ENCODE measurements at regions not wholly inside any gene's neighbourhood (a gene's known extent, or its start where the extent isn't known, plus 50 kb on each side); places are given as distances from the start of the nearest gene placed in this dataset.

DNA sequence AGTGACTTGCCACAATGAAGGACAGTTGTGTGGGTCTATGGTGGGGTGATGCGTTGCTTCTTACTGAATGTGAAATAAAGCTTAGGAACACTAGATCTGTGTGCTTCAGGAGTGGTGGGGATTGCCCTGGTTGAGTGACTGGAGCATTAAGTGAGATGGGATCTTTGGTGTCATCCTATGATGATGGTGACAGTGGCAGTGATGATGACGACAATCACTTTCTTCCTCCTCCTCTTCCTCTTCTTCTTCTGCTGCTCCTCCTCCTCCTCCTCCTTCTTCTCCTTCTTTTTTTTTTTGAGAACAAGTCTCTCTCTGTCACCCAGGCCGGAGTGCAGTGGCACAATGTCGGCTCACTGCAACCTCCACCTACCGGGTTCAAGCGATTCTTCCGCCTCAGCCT, 396.8 kb downstream of the SEC14L1 start:
- Histone ChIP-seq H3K9me3 (ENCODE audit: control insufficient read depth in 5 of 5, low read length in 5 of 5) (peaks cover 0 to 4% (median 0%) of the 10 kb centered on the region in 5 donors), H3K9ac (ENCODE audit: low read length in 5 of 5) (no peak overlapping the region), H3K4me1 (ENCODE audit: control insufficient read depth in 5 of 5, insufficient read depth in 5 of 5, low read length in 5 of 5) (peaks cover 0 to under 1% (median 0%) of the 10 kb centered on the region in 5 donors), H3K4me3 (ENCODE audit: low read depth in 1 of 5, low read length in 5 of 5) (no peak overlapping the region), H3K27me3 (ENCODE audit: control insufficient read depth in 5 of 5, insufficient read depth in 4 of 5, low read length in 5 of 5) (peaks cover 6 to 22% (median 14%) of the 10 kb centered on the region in 5 donors), H3K27ac (ENCODE audit: low read depth, low read length) (no peak overlapping the region), H3K36me3 (ENCODE audit: control insufficient read depth in 5 of 5, insufficient read depth in 5 of 5, low read length in 5 of 5) (no peaks in the 10 kb centered on the region)

DNA sequence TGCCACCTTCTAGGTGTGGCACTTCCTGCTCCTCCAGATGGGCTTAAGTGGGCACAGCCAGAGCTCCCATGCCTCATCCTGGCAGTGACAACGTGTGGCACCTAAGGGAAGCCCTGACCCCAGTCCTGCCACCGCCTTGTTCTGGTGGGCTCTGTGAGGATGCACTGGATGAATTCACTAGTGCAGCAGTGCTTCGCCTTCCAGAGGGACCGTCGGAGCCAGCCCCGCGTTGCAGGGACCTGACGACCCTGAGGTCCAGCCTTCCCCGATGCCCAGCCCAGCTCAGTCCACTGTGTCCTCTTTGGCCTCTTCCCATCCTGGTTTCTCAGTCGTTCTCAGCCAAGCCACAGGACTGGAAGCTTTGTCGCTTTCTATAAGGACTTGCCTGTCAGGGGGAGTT, 399.8 kb downstream of the SEC14L1 start:
- H3K27ac ChIP-seq (ENCODE audit: low read depth, low read length): no peak overlapping the region

DNA sequence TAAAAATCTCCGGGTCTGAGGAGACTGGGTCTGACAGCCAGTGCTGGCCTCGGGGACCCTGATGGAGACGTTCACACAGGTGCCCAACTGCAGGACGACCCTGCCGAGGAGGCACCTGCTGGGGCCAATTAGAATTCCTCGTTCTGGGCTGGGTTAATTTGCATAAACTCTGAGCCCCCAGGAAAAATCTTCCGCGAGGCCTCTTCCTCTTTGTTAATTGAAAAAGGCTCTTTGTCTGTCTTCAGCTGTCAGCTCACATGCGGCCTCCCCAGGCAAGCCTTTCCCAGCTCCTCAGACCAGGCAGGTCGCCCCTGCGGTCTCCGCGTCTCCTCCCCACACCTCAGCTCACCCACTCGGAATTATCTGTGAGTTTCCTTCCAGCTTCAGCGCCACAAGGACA, 400.2 kb downstream of the SEC14L1 start:
- Histone ChIP-seq H3K4me1 (ENCODE audit: control insufficient read depth in 5 of 5, insufficient read depth in 5 of 5, low read length in 5 of 5) (peaks cover 0 to 2% (median 0%) of the 10 kb centered on the region in 5 donors), H3K36me3 (ENCODE audit: control insufficient read depth in 5 of 5, insufficient read depth in 5 of 5, low read length in 5 of 5) (no peaks in the 10 kb centered on the region), H3K4me3 (ENCODE audit: low read depth in 1 of 5, low read length in 5 of 5) (no peak overlapping the region), H3K9ac (ENCODE audit: low read length in 5 of 5) (no peak overlapping the region), H3K27me3 (ENCODE audit: control insufficient read depth in 5 of 5, insufficient read depth in 4 of 5, low read length in 5 of 5) (peaks cover 6 to 17% (median 14%) of the 10 kb centered on the region in 5 donors), H3K27ac (ENCODE audit: low read depth, low read length) (no peak overlapping the region), H3K9me3 (ENCODE audit: control insufficient read depth in 5 of 5, low read length in 5 of 5) (peaks cover 0 to 2% (median 0%) of the 10 kb centered on the region in 5 donors)

More for the DNA sequence above, 399.8 kb downstream of the SEC14L1 start:
- Histone ChIP-seq H3K9ac (ENCODE audit: low read length in 5 of 5) (no peak overlapping the region), H3K36me3 (ENCODE audit: control insufficient read depth in 5 of 5, insufficient read depth in 5 of 5, low read length in 5 of 5) (no peaks in the 10 kb centered on the region), H3K4me3 (ENCODE audit: low read depth in 1 of 5, low read length in 5 of 5) (no peak overlapping the region), H3K27me3 (ENCODE audit: control insufficient read depth in 5 of 5, insufficient read depth in 4 of 5, low read length in 5 of 5) (peaks cover 6 to 20% (median 14%) of the 10 kb centered on the region in 5 donors), H3K4me1 (ENCODE audit: control insufficient read depth in 5 of 5, insufficient read depth in 5 of 5, low read length in 5 of 5) (peaks cover 0 to 2% (median 0%) of the 10 kb centered on the region in 5 donors), H3K9me3 (ENCODE audit: control insufficient read depth in 5 of 5, low read length in 5 of 5) (no peaks in the 10 kb centered on the region)

DNA sequence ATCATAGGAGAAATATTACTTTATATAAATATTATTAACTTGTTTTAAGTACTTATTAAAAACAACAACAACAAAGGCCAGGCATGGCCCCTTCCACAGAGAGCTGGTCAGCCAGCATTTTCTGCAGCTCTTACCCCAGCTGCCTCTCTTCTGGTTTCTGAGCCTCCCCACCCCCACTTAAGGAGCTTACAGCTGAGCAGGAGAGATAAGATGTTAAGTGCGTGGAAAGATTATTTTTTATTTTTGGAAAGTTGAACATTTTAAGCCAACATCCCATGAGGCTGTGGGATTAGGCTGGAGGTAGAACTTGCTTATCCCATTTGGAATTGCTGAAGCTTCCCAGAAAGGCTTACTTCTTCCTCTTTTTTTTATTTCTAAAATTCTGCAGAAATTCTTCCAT, 401.2 kb downstream of the SEC14L1 start:
- H3K4me1 ChIP-seq (ENCODE audit: control insufficient read depth in 5 of 5, insufficient read depth in 5 of 5, low read length in 5 of 5): peaks cover 0 to 5% (median 0%) of the 10 kb centered on the region in 5 donors
- peaks cover 6 to 17% (median 14%) of the 10 kb centered on the region in 5 donors for H3K27me3 ChIP-seq (ENCODE audit: control insufficient read depth in 5 of 5, insufficient read depth in 4 of 5, low read length in 5 of 5)
- H3K27ac ChIP-seq (ENCODE audit: low read depth, low read length): no peak overlapping the region
- H3K9me3 ChIP-seq (ENCODE audit: control insufficient read depth in 5 of 5, low read length in 5 of 5): peaks cover 0 to 2% (median 0%) of the 10 kb centered on the region in 5 donors
- H3K36me3 ChIP-seq (ENCODE audit: control insufficient read depth in 5 of 5, insufficient read depth in 5 of 5, low read length in 5 of 5): no peaks in the 10 kb centered on the region
- no peak overlapping the region for H3K9ac ChIP-seq (ENCODE audit: low read length in 5 of 5)
- H3K4me3 ChIP-seq (ENCODE audit: low read depth in 1 of 5, low read length in 5 of 5): no peak overlapping the region

DNA sequence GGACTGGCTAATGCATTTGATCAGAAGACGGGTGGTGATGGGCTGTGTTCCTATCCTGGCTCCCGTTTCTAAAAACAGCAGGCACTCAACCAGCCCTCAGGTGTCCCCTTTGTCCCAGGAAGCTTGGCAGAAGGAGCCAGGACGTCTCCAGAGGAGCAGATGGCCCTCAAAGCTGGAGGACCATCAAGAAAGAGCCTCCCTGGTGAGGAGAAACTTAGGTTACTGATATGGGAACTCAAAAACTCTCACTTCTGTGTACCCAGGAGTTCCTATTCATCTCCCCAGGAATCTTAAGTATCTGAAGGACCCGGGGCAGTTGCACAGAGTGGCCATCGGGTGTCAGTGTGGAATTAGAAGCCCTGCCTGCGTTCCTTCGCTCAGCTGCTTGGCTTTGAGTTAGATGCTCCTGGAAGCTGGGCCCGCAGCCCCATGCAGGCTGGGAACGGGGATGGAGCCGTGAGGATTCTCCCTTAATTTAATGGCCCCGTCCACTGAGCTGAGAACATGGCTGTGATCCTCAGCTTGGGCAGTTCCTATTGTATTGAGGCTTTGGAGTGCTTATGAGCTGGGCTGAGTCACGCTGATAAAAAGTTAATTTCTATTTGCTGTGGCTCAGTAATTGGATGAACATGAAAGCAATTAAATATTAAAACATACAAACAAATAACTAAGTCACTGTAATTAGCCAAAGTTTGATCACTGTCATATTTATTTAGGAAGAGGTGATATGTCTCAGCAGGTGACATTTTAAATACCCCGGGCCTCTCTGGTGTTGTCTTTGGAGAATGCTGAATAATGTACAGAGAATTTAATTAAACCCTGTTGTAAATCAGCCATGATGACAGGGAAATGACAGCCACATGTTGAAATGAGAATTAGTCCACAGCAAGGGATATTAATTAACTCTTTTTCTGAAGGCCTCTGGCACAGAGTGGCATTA, 402.1 kb downstream of the SEC14L1 start:
- no peak overlapping the region for H3K9ac ChIP-seq (ENCODE audit: low read length in 5 of 5)
- no peaks in the 10 kb centered on the region for H3K36me3 ChIP-seq (ENCODE audit: control insufficient read depth in 5 of 5, insufficient read depth in 5 of 5, low read length in 5 of 5)
- H3K9me3 ChIP-seq (ENCODE audit: control insufficient read depth in 5 of 5, low read length in 5 of 5): peaks cover 0 to 2% (median 0%) of the 10 kb centered on the region in 5 donors
- H3K27ac ChIP-seq (ENCODE audit: low read depth, low read length): no peak overlapping the region
- H3K4me3 ChIP-seq (ENCODE audit: low read depth in 1 of 5, low read length in 5 of 5): no peak overlapping the region
- H3K27me3 ChIP-seq (ENCODE audit: control insufficient read depth in 5 of 5, insufficient read depth in 4 of 5, low read length in 5 of 5): peaks cover 3 to 17% (median 13%) of the 10 kb centered on the region in 5 donors
- peaks cover 0 to 7% (median 0%) of the 10 kb centered on the region in 5 donors for H3K4me1 ChIP-seq (ENCODE audit: control insufficient read depth in 5 of 5, insufficient read depth in 5 of 5, low read length in 5 of 5)

DNA sequence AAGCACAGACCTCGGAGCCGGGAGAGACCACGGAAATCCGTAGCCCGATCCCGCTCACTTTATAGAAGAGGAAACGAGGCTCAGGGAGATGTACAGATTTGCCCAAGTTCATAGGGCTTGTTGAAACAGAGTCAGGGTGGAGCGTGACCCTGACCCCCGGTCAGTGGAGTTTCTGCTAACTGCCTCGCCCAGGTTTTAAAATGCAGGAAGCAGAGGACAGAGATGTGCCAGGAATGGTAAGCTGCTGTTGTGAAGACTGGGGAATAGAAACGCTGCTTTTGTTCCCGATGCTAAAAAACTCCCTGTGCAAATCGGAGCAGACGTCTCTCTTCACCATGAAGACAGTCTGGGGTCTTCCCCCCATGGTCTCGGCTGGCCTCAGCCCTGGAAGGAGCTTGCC, 403.0 kb downstream of the SEC14L1 start:
- Histone ChIP-seq H3K27me3 (ENCODE audit: control insufficient read depth in 5 of 5, insufficient read depth in 4 of 5, low read length in 5 of 5) (peaks cover 3 to 17% (median 13%) of the 10 kb centered on the region in 5 donors), H3K27ac (ENCODE audit: low read depth, low read length) (no peak overlapping the region), H3K4me1 (ENCODE audit: control insufficient read depth in 5 of 5, insufficient read depth in 5 of 5, low read length in 5 of 5) (peaks cover 0 to 7% (median 0%) of the 10 kb centered on the region in 5 donors), H3K9ac (ENCODE audit: low read length in 5 of 5) (no peak overlapping the region), H3K9me3 (ENCODE audit: control insufficient read depth in 5 of 5, low read length in 5 of 5) (peaks cover 0 to 2% (median 0%) of the 10 kb centered on the region in 5 donors), H3K4me3 (ENCODE audit: low read depth in 1 of 5, low read length in 5 of 5) (no peak overlapping the region), H3K36me3 (ENCODE audit: control insufficient read depth in 5 of 5, insufficient read depth in 5 of 5, low read length in 5 of 5) (no peaks in the 10 kb centered on the region)

DNA sequence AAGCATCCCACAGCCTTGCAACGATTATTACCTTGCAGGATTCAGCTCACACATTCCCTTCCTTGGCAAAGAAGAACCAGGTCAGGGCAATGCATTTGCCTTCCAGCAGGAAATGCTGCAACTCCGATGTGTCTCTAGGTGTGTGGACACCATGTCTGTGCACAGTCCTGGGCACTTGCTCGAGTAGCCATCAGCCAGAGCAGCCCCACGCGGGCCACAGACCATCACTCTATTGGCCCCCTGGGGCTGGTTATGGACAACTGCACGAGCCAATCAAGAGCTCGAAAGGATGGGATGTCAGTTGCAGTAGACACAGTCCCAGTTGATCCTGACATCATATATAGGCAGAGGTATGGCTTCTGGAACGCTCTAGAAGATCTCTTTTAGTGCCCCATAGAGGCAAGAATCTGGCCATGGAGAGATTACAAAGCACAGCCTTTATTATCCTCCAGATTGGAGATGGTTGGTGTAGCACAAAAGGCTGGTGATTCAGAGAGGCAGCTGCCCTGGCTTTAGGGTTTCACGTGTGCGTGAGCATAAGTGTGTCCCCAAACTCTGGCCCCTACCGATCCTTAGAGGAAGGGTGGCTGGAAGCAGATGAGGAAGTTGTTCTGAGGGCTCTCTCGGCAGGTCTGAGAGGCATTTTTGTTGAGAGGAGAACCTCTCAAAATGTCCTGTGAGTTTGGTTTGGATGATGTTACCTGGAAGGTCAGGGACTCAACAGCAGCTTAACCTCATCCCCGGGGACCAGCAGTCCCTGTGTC, 403.8 kb downstream of the SEC14L1 start:
- Histone ChIP-seq H3K27ac (ENCODE audit: low read depth, low read length) (no peak overlapping the region), H3K9ac (ENCODE audit: low read length in 5 of 5) (no peak overlapping the region), H3K4me1 (ENCODE audit: control insufficient read depth in 5 of 5, insufficient read depth in 5 of 5, low read length in 5 of 5) (peaks cover 0 to 7% (median 0%) of the 10 kb centered on the region in 5 donors), H3K9me3 (ENCODE audit: control insufficient read depth in 5 of 5, low read length in 5 of 5) (peaks cover 0 to 2% (median 0%) of the 10 kb centered on the region in 5 donors), H3K36me3 (ENCODE audit: control insufficient read depth in 5 of 5, insufficient read depth in 5 of 5, low read length in 5 of 5) (no peaks in the 10 kb centered on the region), H3K4me3 (ENCODE audit: low read depth in 1 of 5, low read length in 5 of 5) (no peak overlapping the region), H3K27me3 (ENCODE audit: control insufficient read depth in 5 of 5, insufficient read depth in 4 of 5, low read length in 5 of 5) (peaks cover 3 to 17% (median 13%) of the 10 kb centered on the region in 5 donors)

DNA sequence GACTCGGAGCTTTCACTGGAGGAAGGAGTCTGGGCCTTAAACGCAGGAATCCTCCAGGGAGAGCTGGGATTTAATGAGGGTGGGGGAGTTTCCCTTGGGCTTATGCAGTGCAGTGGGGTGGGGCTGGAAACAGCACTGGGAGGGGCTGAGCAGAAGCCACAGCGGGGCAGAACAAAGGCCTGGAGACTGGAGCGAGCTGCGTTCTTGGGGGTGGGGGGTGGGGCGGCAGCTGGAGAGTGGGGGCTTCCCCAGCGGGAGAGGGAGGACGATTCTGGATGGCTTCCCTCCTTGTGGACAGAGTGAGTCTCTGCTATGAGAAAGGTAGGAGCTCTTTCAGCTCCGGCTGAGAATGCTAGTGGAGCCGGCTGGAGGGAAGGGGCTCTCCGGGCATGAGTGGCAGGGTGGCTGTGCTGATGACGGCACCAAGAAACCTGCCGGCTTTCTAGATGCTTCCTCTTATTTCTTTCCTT, 406.0 kb downstream of the SEC14L1 start:
- no peak overlapping the region for H3K27ac ChIP-seq (ENCODE audit: low read depth, low read length)
- H3K4me3 ChIP-seq (ENCODE audit: low read depth in 1 of 5, low read length in 5 of 5): no peak overlapping the region
- no peaks in the 10 kb centered on the region for H3K36me3 ChIP-seq (ENCODE audit: control insufficient read depth in 5 of 5, insufficient read depth in 5 of 5, low read length in 5 of 5)

DNA sequence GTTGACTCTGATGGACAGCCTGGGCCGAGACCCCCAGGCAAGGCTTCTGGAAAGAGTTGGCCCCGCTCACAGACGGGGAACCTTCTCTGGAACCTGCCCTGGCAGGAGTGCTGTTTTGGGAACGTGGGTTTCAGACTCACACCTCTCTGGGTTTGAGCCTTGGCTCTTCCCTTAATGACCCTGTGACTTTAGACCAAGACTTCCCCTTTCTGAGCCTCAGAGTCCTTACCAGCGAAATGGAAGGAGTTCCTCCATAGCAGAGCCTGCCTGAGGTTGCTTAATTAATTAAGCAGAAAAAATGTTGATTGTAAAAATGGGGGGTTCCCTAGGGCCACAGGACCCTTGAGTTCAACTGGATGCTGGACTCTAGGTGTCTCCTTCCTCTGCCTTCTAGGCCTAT, 408.2 kb downstream of the SEC14L1 start:
- Histone ChIP-seq H3K9me3 (ENCODE audit: control insufficient read depth in 5 of 5, low read length in 5 of 5) (peaks cover 0 to 2% (median 0%) of the 10 kb centered on the region in 5 donors), H3K9ac (ENCODE audit: low read length in 5 of 5) (no peak overlapping the region), H3K27me3 (ENCODE audit: control insufficient read depth in 5 of 5, insufficient read depth in 4 of 5, low read length in 5 of 5) (peaks cover 0 to 4% (median 0%) of the 10 kb centered on the region in 5 donors), H3K27ac (ENCODE audit: low read depth, low read length) (no peak overlapping the region), H3K4me3 (ENCODE audit: low read depth in 1 of 5, low read length in 5 of 5) (no peak overlapping the region), H3K36me3 (ENCODE audit: control insufficient read depth in 5 of 5, insufficient read depth in 5 of 5, low read length in 5 of 5) (no peaks in the 10 kb centered on the region), H3K4me1 (ENCODE audit: control insufficient read depth in 5 of 5, insufficient read depth in 5 of 5, low read length in 5 of 5) (peaks cover 0 to 5% (median 0%) of the 10 kb centered on the region in 5 donors)

More for the DNA sequence above, 406.0 kb downstream of the SEC14L1 start:
- H3K9ac ChIP-seq (ENCODE audit: low read length in 5 of 5): no peak overlapping the region
- peaks cover 0 to 7% (median 0%) of the 10 kb centered on the region in 5 donors for H3K4me1 ChIP-seq (ENCODE audit: control insufficient read depth in 5 of 5, insufficient read depth in 5 of 5, low read length in 5 of 5)
- peaks cover 0 to 2% (median 0%) of the 10 kb centered on the region in 5 donors for H3K9me3 ChIP-seq (ENCODE audit: control insufficient read depth in 5 of 5, low read length in 5 of 5)
- H3K27me3 ChIP-seq (ENCODE audit: control insufficient read depth in 5 of 5, insufficient read depth in 4 of 5, low read length in 5 of 5): peaks cover 0 to 3% (median 0%) of the 10 kb centered on the region in 5 donors
